ENCODE measurements at regions not wholly inside any gene's neighbourhood (a gene's known extent, or its start where the extent isn't known, plus 50 kb on each side); places are given as distances from the start of the nearest gene placed in this dataset.

GRCh38 chr4:38539501-38539900 is 124.5 kb upstream of the KLF3 start:
- no peak overlapping the region for H2BK20ac ChIP-seq (ENCODE audit: low read length)
- no peaks in the 10 kb centered on the region for H3K4me1 ChIP-seq (replicated peaks in 1 of 4; ENCODE audit: control insufficient read depth in 3 of 4, insufficient read depth in 4 of 4, low read length in 3 of 4)
- H3K9me3 ChIP-seq (ENCODE audit: insufficient read depth in 2 of 2, low read depth in 1 of 2, low read length in 1 of 2) = no peaks in the 10 kb centered on the region
- H3K36me3 ChIP-seq (ENCODE audit: control insufficient read depth in 2 of 4, insufficient read depth in 4 of 4, low read length in 3 of 4) = no peaks in the 10 kb centered on the region
- H3K23ac ChIP-seq (ENCODE audit: insufficient read length) = no peak overlapping the region
- H2BK5ac ChIP-seq (ENCODE audit: low read depth, low read length) = no peak overlapping the region
- POLR2A ChIA-PET (ENCODE audit: partially characterized antibody) = no interaction called here
- no peak overlapping the region for H4K5ac ChIP-seq (ENCODE audit: insufficient read length, low read depth, low read length)
- H2BK120ac ChIP-seq (replicated peaks; ENCODE audit: low read depth, low read length) = no peak overlapping the region
- H3K23me2 ChIP-seq (ENCODE audit: low read depth, low read length) = no peaks in the 10 kb centered on the region
- H3K56ac ChIP-seq (replicated peaks; ENCODE audit: insufficient read length, low read depth, low read length) = no peak overlapping the region
- H2BK12ac ChIP-seq (ENCODE audit: low read depth, low read length) = no peak overlapping the region
- no peak overlapping the region for H4K91ac ChIP-seq (replicated peaks; ENCODE audit: insufficient read length, low read length)
- H3K4me2 ChIP-seq (ENCODE audit: insufficient read depth in 1 of 2, low read depth in 2 of 2, low read length in 2 of 2) = no peak overlapping the region
- H3K14ac ChIP-seq (ENCODE audit: insufficient read length) = no peak overlapping the region
- H4K8ac ChIP-seq (ENCODE audit: extremely low read depth, insufficient read depth, low read length) = no peak overlapping the region
- no peak overlapping the region for H3K4ac ChIP-seq (replicated peaks; ENCODE audit: insufficient read length, low read depth, low read length)
- no peak overlapping the region for H3K9ac ChIP-seq (replicated peaks in 1 of 4; ENCODE audit: extremely low read depth in 1 of 4, low read depth in 3 of 4, low read length in 3 of 4)
- no peak overlapping the region for H2BK15ac ChIP-seq (ENCODE audit: low read length)
- H2AFZ ChIP-seq (ENCODE audit: low read length) = no peak overlapping the region
- H3K18ac ChIP-seq (ENCODE audit: extremely low read depth, low read length) = no peak overlapping the region
- no peaks in the 10 kb centered on the region for H3K79me1 ChIP-seq (ENCODE audit: low read depth, low read length)
- H3K4me3 ChIP-seq (ENCODE audit: extremely low read depth in 1 of 4, insufficient read depth in 2 of 4, low read depth in 3 of 4, low read length in 4 of 4) = no peak overlapping the region
- 79% methylated on average over 4 of the region's 4 CpGs; no CpG with 5 or more reads in 1 of the 2 experiments for WGBS, 2 experiments (ENCODE audit: extremely low coverage in 1 of 2, insufficient coverage in 1 of 2, insufficient read length in 1 of 2, insufficient replicate concordance in 2 of 2, low coverage in 1 of 2, low lambda C conversion rate in 2 of 2, missing lambda C conversion rate in 1 of 2)
- no peak overlapping the region for H3K27ac ChIP-seq (ENCODE audit: low read depth, low read length)
- DNase-seq (ENCODE audit: low read depth in 1 of 2, low spot score in 2 of 2) (no peak), FAIRE-seq (no peak)
- no peaks in the 10 kb centered on the region for H3K79me2 ChIP-seq (ENCODE audit: control insufficient read depth in 1 of 2, insufficient read depth in 2 of 2, low read length in 2 of 2)
- peaks cover 0 to 3% (median 0%) of the 10 kb centered on the region in 4 experiments; a peak in 3 of 7 replicates for H3K27me3 ChIP-seq (replicated peaks in 1 of 4; ENCODE audit: control insufficient read depth in 3 of 4, extremely low read depth in 1 of 4, insufficient read depth in 3 of 4, low read length in 3 of 4)
- H4K20me1 ChIP-seq (replicated peaks in 1 of 2; ENCODE audit: control insufficient read depth in 1 of 2, insufficient read depth in 2 of 2, low read length in 2 of 2) = no peaks in the 10 kb centered on the region
- CTCF ChIA-PET (ENCODE audit: partially characterized antibody) = interaction anchor here (1.2 kb wide), 1 partner anchor 150 kb away, joined by 3 read pairs; no protein-coding TSS in a partner anchor
- H2AK5ac ChIP-seq (ENCODE audit: low read depth, low read length) = no peak overlapping the region
- TF ChIP-seq CREB1 (IDR thresholded peaks at IDR 0.05) = no peak
